Astrocyte (in vitro differentiated cells and primary cell): ENCODE measurements at regions not wholly inside any gene's neighbourhood (a gene's known extent, or its start where the extent isn't known, plus 50 kb on each side); places are given as distances from the start of the nearest gene placed in this dataset.
"Not testable (repeated sequence)": the region's sequence is repeated elsewhere in the genome, so short reads cannot be mapped to it uniquely, and the experiment has no call there.

Experiments
- EZH2 ChIP-seq: IDR thresholded peaks from 2 replicates; pipeline ENCODE4 v1.6.1; 2012; ENCODE audit warnings: mild to moderate bottlenecking, low read length, inconsistent platforms; ENCODE audit not compliant: insufficient read depth
- TF ChIP-seq, protein P1 (sequence below): IDR thresholded peaks from 2 replicates; pipeline ENCODE4 v1.5.1; 2011; ENCODE audit warnings: low read depth, mild to moderate bottlenecking, inconsistent platforms, low read length, moderate library complexity; ENCODE audit not compliant: insufficient read depth

DNA sequence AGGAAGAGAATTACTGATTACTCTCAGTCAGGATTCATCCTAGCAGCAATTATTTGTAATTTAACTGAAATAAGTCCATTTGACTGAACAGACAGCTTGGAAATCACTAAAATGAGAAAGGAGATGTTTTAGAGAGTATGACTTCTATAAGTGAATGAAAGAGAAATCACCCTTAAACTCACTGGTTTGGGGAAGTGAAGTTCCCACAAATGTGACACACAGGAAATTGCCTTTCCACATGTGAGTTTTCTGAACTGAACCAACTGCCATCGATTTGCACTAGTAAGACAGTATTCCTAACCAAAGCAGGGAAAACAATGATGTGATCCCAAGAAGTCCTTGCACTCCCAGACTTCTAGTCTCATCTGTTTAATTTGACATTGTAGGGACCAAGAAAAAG, 110.5 kb downstream of the FAM72C start:
- TF ChIP-seq, protein P1, sequence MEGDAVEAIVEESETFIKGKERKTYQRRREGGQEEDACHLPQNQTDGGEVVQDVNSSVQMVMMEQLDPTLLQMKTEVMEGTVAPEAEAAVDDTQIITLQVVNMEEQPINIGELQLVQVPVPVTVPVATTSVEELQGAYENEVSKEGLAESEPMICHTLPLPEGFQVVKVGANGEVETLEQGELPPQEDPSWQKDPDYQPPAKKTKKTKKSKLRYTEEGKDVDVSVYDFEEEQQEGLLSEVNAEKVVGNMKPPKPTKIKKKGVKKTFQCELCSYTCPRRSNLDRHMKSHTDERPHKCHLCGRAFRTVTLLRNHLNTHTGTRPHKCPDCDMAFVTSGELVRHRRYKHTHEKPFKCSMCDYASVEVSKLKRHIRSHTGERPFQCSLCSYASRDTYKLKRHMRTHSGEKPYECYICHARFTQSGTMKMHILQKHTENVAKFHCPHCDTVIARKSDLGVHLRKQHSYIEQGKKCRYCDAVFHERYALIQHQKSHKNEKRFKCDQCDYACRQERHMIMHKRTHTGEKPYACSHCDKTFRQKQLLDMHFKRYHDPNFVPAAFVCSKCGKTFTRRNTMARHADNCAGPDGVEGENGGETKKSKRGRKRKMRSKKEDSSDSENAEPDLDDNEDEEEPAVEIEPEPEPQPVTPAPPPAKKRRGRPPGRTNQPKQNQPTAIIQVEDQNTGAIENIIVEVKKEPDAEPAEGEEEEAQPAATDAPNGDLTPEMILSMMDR, result not testable (repeated sequence)
- not testable (repeated sequence) for TF ChIP-seq EZH2
